Stimulated activated CD4-positive, alpha-beta T cell treated with anti-CD3 and anti-CD28 coated beads, TNF-alpha, amount 100 ng/mL, for 48 hours (primary cell): ENCODE measurements at regions not wholly inside any gene's neighbourhood (a gene's known extent, or its start where the extent isn't known, plus 50 kb on each side); places are given as distances from the start of the nearest gene placed in this dataset.

Experiments
- DNase-seq, 3 donors: peaks; one replicate each; pipeline ENCODE4 v3.0.0-alpha.2; 2020; ENCODE audit warnings: low read depth in 3 of 3

DNA sequence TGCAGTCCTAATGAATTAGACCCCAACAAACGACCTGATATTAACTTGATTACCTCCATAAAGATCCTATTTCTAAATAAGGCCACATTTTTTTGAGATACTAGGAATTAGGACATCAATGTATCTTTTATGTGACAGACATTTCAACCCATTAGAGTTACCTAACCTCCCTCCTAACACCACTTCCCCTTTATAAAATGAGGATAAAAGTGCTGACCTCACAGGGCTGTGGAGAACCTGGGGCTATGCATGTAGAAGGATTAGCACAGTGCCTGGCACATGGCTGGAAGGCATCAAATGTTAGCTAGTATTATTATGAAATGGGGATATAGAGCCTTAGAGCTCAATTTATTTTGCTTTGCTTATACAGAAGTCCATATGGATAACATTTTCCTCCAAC, 53.5 kb upstream of the LRRN1 start:
- DNase-seq, result no peak

DNA sequence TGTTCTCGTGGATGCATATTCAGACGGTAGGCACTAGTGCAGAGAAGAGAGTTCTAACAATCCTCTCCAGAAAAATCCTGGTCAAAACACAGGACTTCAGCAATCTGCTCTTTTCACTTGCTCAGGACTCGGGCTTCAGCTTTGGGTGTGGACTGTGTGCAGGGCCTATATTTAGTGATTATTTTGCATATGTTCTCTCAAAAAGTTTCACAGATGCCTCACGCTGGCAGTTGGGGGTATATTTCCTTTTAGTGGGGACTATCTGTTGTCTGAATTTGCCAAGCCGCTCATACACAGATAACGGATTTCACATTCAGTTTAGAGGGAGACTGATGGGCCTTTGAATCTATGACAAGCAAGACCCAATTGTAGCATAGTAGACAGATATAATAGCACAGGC, 54.4 kb upstream of the LRRN1 start:
- no peak for DNase-seq

DNA sequence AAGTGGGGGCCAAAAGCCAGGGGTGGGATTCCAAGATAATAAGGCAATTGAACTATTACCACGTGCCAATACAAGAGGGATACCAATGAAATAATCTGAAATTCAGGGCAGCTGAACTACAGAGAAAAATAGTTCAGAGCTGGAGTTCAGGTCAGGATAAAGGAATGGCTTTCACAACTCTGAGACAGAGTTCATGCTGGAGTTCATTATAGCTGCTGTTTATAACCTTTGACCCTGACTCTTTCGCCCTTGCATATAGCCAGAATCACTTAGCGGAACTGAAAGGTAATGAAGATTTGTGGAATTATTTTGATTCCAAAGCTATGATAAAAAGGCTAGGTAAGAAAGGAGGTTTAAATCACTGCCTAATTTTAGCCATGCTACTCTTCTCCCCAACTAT, 55.5 kb upstream of the LRRN1 start:
- no peak for DNase-seq

- no peak for DNase-seq
Observed at GRCh38 chr3:3740061-3740460, 59.2 kb upstream of the LRRN1 start.

DNA sequence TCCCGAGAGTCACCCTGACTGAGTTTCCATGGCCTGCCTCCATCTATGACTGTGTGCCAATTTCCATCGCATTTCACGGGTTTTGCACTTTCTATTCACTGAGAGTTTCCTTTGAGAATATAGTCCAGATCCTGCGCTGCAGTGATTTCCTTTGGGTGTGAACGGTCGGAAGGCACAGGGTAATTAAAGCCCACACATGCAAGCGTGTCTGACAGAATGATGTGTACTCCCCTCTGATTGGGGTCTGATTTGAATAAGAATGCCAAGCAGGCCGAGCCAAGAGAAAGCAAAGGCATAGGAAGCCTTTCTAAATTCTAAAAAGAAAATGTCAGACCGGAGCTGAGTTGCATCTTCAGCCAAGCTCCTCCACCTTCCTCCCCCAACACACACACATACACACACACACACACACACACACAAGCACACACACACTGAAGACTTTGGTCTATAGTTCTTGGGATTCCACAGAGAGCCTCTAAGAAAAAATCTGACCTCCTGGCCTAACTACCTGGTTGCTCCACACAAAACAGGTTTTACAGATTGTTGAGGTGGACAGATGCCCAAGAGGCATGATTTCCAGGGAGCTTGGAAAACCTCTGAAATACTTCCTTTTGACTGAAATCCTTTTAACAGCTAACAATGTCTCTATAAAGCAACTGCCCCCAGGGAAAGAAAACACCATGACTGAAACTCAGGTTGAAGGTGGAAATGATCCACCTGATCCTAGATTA, 59.7 kb upstream of the LRRN1 start:
- DNase-seq, result no peak

GRCh38 chr3:3737531-3737930, 61.7 kb upstream of the LRRN1 start:
- DNase-seq, result no peak

GRCh38 chr3:3735919-3736318, 63.3 kb upstream of the LRRN1 start:
- no peak for DNase-seq

DNA sequence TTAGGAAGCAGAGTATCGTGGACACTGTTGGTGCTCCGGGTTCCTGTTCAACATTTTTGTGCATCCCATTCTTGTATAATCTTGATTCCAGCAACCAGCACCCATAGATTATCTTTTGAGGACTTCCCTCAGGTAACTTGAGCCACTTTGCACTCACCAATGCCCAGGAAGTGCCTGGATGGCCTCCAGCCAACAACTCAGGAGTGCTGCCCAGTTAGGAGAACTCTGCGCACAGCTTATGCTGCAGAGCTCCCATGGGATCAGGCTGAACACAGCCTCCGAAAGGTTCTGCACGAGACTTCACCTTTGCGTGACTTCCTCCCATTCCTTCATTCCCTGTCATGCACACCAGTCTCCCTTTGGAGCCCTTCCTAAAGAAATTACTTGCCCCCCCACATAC, 64.3 kb upstream of the LRRN1 start:
- no peak for DNase-seq

- no peak for DNase-seq
Observed at GRCh38 chr3:3729261-3729660, 70.0 kb upstream of the LRRN1 start.

- DNase-seq, result no peak
Observed at GRCh38 chr3:3726549-3726948, 72.7 kb upstream of the LRRN1 start.

- no peak for DNase-seq
Observed at GRCh38 chr3:3714572-3714971, 84.7 kb upstream of the LRRN1 start.

DNA sequence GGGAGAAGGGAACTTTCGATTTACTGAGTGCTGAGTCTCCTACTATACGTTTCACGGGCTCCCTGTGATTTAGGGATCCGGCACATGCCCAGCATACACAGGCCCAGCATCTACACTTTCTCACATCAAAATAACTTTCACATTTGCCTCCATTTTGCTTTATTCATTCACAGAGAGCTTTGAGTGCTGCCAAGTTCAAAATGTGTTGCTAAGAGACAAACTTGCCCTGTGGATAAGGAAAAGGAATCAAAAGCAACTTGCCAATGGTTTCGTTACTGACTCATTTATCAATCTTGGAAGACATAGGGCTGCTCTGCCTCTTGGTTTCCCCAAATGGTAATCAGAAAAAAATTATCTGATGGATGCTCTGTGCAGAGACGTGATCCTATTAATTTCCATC, 86.3 kb upstream of the LRRN1 start:
- no peak for DNase-seq

GRCh38 chr3:3708769-3709115, 90.5 kb upstream of the LRRN1 start:
- DNase-seq, result no peak

- DNase-seq, result no peak
Observed at GRCh38 chr3:3707858-3708768, 91.1 kb upstream of the LRRN1 start.

- no peak for DNase-seq
Observed at GRCh38 chr3:3705090-3705775, 94.0 kb upstream of the LRRN1 start.

GRCh38 chr3:3701949-3702348, 97.3 kb upstream of the LRRN1 start:
- DNase-seq, result no peak

DNA sequence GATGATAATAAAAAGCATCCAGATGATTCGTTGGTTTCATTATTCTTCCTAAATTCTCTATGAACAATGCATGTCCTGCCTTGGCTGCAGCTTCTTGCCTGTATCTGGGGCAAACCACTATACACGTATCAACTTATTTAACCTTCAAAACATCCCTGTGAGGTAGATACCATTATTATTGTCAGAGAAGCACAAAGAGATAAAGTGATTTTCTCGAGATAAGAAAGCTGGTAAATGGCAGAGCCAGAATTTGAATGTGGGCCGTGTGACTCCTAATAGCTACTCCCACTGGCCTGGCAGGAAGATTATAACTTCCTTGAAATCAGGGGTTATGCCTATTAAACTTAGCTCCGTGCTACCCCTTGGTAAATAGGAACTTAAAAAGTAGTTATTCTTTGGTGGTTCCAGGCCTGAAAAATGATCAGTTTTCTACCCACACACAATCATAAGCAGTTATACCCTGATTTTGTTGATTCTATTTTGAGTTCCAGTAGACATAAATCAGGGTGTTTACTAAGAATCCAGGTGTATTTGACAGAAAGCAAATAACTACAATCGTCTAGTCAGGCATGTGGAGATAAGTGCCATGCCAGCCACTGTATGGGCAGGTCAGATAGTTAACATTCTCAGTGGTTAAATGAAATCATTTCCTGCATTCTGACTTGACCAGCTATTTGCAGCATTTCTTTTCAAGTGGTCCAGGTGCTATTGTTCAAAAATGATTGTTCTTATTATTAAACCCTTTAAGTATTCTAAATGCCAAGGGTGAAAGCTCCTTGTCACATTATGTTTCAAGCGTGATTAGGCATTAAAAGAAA, 99.2 kb upstream of the LRRN1 start:
- DNase-seq, result no peak

DNA sequence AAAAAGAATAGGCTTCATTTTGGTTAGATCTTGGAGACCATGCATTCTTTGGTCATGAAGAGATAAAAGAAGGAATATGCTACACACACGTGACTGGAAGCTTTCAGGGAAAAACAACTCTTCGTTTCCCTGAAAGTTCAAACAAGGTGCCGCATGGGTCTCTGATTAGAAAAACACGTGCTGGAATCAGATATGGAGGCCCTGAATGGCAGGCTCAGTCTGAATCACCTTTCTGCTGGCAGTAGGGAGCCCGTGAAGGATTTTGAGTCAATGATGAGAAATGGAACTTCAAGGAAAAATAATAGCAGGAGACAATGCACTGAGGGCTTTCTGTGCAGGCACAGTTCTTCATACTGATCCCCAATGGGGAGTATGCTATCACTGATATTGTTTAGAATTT, 99.8 kb upstream of the LRRN1 start:
- no peak for DNase-seq

DNA sequence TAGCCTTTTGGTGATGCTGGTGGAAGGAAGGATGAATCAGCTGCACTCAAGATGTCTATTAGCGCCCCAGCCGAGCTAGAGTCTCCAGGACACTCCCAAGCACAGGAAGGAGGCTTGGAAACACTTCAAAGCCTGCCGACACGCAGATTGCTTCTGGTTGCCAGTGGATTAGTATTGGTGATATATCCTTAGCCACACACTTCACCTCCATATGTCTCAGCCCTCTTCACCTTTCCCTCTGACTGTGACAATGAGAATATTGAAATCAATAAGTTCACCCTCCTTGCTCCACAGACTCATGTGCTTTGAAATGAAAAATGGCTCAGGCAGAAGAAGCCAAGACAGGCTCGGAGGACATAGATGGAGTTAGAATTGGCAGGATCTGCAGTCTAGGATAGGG, 102.9 kb upstream of the LRRN1 start:
- no peak for DNase-seq

GRCh38 chr3:3693593-3693992, 105.6 kb upstream of the LRRN1 start:
- no peak for DNase-seq

DNA sequence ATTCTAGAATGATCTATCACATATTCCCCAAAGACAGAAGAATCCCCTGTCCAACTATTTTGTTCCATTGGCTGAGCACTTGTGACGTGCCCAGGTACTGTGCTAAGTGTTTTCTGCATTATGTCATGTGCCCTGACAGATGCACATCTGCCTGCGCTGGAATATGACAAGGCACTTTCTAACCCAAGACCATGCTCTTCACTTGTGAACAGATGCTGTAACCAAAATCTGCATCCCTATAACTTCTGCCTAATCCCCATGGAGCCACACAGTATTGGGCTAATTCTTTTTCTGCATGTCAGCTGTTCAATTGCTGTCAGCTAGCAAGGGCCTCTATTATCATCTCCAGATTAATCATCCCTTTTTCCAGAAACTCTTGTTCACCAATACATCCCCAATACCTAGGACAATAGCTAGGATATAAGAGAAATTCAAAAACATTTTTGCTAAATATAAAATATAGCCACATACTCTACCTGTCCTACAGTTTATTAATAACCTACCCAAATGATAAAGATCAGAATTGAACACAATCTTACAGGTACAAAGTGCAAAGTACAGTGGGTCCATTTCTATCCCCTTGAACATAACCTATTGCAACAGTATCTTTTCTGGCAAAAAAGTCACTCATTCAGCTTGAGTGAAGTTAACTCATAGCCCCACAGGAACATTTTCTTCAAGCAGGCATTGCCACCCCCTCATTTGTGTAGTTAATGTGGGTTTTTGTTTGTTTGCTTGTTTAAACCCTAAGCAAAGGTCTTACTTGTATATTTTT, 109.4 kb upstream of the LRRN1 start:
- DNase-seq, result no peak
